H1 (cell line): ENCODE measurements at regions not wholly inside any gene's neighbourhood (a gene's known extent, or its start where the extent isn't known, plus 50 kb on each side); places are given as distances from the start of the nearest gene placed in this dataset.

Experiments
- CTCF ChIA-PET: fragments of 300-600 bp; sonication (Branson Sonifier 250); formaldehyde crosslinking; loops from one replicate; lab custom pipeline; 2021; ENCODE audit not compliant: partially characterized antibody; lab: Charles Lee
- POLR2A ChIA-PET: fragments of 300-600 bp; sonication (Branson Sonifier 250); formaldehyde crosslinking; loops from one replicate; lab custom pipeline; 2021; ENCODE audit warnings: inconsistent platforms; ENCODE audit not compliant: partially characterized antibody; lab: Charles Lee
- DNase-seq, 2 experiments: peaks; one replicate each; pipeline versions ENCODE4 v3.0.0 to v3.0.0-alpha.2; 2010 to 2022; ENCODE audit warnings: low spot score in 2 of 2, low read depth in 1 of 2, mixed read lengths in 1 of 2
- FAIRE-seq: peaks from 2 replicates; lab custom pipeline; 2011; peaks lifted over from hg19 to GRCh38; lab: Jason Lieb, UNC
- H2AFZ ChIP-seq: 2 replicates; pipeline ENCODE4 v1.8.1; 2012; ENCODE audit warnings: low read length, inconsistent platforms
- H2AK5ac ChIP-seq: 2 replicates; pipeline ENCODE4 v1.6.1; 2013; ENCODE audit warnings: low read depth, low read length
- H2BK120ac ChIP-seq: replicated peaks from 2 replicates; pipeline ENCODE3; 2013; ENCODE audit warnings: low read depth, low read length, inconsistent platforms
- H2BK12ac ChIP-seq: 2 replicates; pipeline ENCODE4 v1.6.1; 2013; ENCODE audit warnings: low read depth, low read length
- H2BK15ac ChIP-seq: 2 replicates; pipeline ENCODE4 v1.6.1; 2013; ENCODE audit warnings: low read length
- H2BK20ac ChIP-seq: 2 replicates; pipeline ENCODE4 v1.6.1; 2013; ENCODE audit warnings: low read length
- H2BK5ac ChIP-seq: 2 replicates; pipeline ENCODE4 v1.6.1; 2013; ENCODE audit warnings: low read depth, low read length
- H3K14ac ChIP-seq: 2 replicates; pipeline ENCODE4 v1.6.1; 2013; ENCODE audit warnings: inconsistent platforms; ENCODE audit not compliant: insufficient read length
- H3K18ac ChIP-seq: 2 replicates; pipeline ENCODE4 v1.6.1; 2013; ENCODE audit warnings: low read length; ENCODE audit errors: extremely low read depth
- H3K23ac ChIP-seq: 2 replicates; pipeline ENCODE4 v1.6.1; 2013; ENCODE audit warnings: inconsistent platforms; ENCODE audit not compliant: insufficient read length
- H3K23me2 ChIP-seq: 2 replicates; pipeline ENCODE4 v1.6.1; 2013; ENCODE audit warnings: low read depth, low read length
- H3K27ac ChIP-seq: 2 replicates; pipeline ENCODE4 v1.6.1; 2011; ENCODE audit warnings: low read depth, low read length, inconsistent platforms
- H3K27me3 ChIP-seq, 4 experiments: replicated peaks in 1 of 4; 1 replicate in 1 of 4; 2 replicates in 3 of 4; pipeline versions ENCODE4 v1.6.1 to v1.8.1; 2011 to 2013; ENCODE audit warnings: low read length in 3 of 4, mild to moderate bottlenecking in 3 of 4, inconsistent platforms in 2 of 4, mixed read lengths in 2 of 4, moderate library complexity in 1 of 4; ENCODE audit not compliant: control insufficient read depth in 3 of 4, insufficient read depth in 3 of 4; ENCODE audit errors: extremely low read depth in 1 of 4
- H3K36me3 ChIP-seq, 4 experiments: 2 replicates each; pipeline versions ENCODE4 v1.6.1 to v1.8.1; 2011 to 2013; ENCODE audit warnings: mild to moderate bottlenecking in 4 of 4, low read length in 3 of 4, moderate library complexity in 2 of 4, control low read depth in 1 of 4, inconsistent platforms in 1 of 4; ENCODE audit not compliant: insufficient read depth in 4 of 4, control insufficient read depth in 2 of 4
- H3K4ac ChIP-seq: replicated peaks from 2 replicates; pipeline ENCODE3; 2013; ENCODE audit warnings: low read length, low read depth, mixed read lengths, inconsistent platforms; ENCODE audit not compliant: insufficient read length
- H3K4me1 ChIP-seq, 4 experiments: replicated peaks in 1 of 4; 1 replicate in 1 of 4; 2 replicates in 3 of 4; pipeline versions ENCODE4 v1.6.1 to v1.8.1; 2011 to 2013; ENCODE audit warnings: low read length in 3 of 4, inconsistent platforms in 2 of 4, mixed read lengths in 1 of 4; ENCODE audit not compliant: insufficient read depth in 4 of 4, control insufficient read depth in 3 of 4
- H3K4me2 ChIP-seq, 2 experiments: 2 replicates each; pipeline versions ENCODE4 v1.6.1 to v1.8.1; 2011 to 2013; ENCODE audit warnings: low read depth in 2 of 2, low read length in 2 of 2, control low read depth in 1 of 2, inconsistent platforms in 1 of 2, mild to moderate bottlenecking in 1 of 2; ENCODE audit not compliant: insufficient read depth in 1 of 2
- H3K4me3 ChIP-seq, 4 experiments: fragments of 200-600, 300-600 bp in 1 of 4; sonication (generic), shearing (Covaris generic), sonication (Bioruptor Twin) in 1 of 4; 2 replicates each; pipeline versions ENCODE4 v1.5.1 to v1.8.1; 2011 to 2016; ENCODE audit warnings: low read length in 4 of 4, low read depth in 3 of 4, control low read depth in 2 of 4, inconsistent platforms in 2 of 4, mild to moderate bottlenecking in 2 of 4, mixed read lengths in 1 of 4, moderate library complexity in 1 of 4; ENCODE audit not compliant: insufficient read depth in 2 of 4; ENCODE audit errors: extremely low read depth in 1 of 4
- H3K56ac ChIP-seq: replicated peaks from 2 replicates; pipeline ENCODE3; 2013; ENCODE audit warnings: low read depth, mild to moderate bottlenecking, mixed read lengths, low read length, inconsistent platforms; ENCODE audit not compliant: insufficient read length
- H3K79me1 ChIP-seq: 2 replicates; pipeline ENCODE4 v1.6.1; 2013; ENCODE audit warnings: low read depth, low read length, control low read depth
- H3K79me2 ChIP-seq, 2 experiments: 2 replicates each; pipeline versions ENCODE4 v1.6.1 to v1.8.1; 2012 to 2013; ENCODE audit warnings: low read length in 2 of 2, mild to moderate bottlenecking in 2 of 2, inconsistent platforms in 1 of 2; ENCODE audit not compliant: insufficient read depth in 2 of 2, control insufficient read depth in 1 of 2
- H3K9ac ChIP-seq, 4 experiments: replicated peaks in 1 of 4; 1 replicate in 1 of 4; 2 replicates in 3 of 4; pipeline versions ENCODE4 v1.6.1 to v1.8.1; 2011 to 2013; ENCODE audit warnings: low read depth in 3 of 4, low read length in 3 of 4, control low read depth in 2 of 4, mild to moderate bottlenecking in 2 of 4, moderate library complexity in 2 of 4, inconsistent platforms in 1 of 4; ENCODE audit errors: extremely low read depth in 1 of 4
- H3K9me3 ChIP-seq, 2 experiments: 2 replicates each; pipeline versions ENCODE4 v1.6.1 to v1.8.1; 2012 to 2013; ENCODE audit warnings: mild to moderate bottlenecking in 2 of 2, moderate library complexity in 2 of 2, control low read depth in 1 of 2, inconsistent platforms in 1 of 2, low read depth in 1 of 2, low read length in 1 of 2, mixed read lengths in 1 of 2; ENCODE audit not compliant: insufficient read depth in 2 of 2
- H4K20me1 ChIP-seq, 2 experiments: replicated peaks in 1 of 2; 2 replicates each; pipeline versions ENCODE3 to v1.8.1; 2011 to 2013; ENCODE audit warnings: inconsistent platforms in 2 of 2, low read length in 2 of 2, mild to moderate bottlenecking in 1 of 2; ENCODE audit not compliant: insufficient read depth in 2 of 2, control insufficient read depth in 1 of 2
- H4K5ac ChIP-seq: 2 replicates; pipeline ENCODE4 v1.6.1; 2013; ENCODE audit warnings: low read length, low read depth, mixed read lengths, inconsistent platforms; ENCODE audit not compliant: insufficient read length
- H4K8ac ChIP-seq: 2 replicates; pipeline ENCODE4 v1.8.0; 2013; ENCODE audit warnings: mild to moderate bottlenecking, moderate library complexity, low read length, inconsistent platforms; ENCODE audit not compliant: insufficient read depth; ENCODE audit errors: extremely low read depth
- H4K91ac ChIP-seq: replicated peaks from 2 replicates; pipeline ENCODE3; 2013; ENCODE audit warnings: low read length, mixed read lengths, inconsistent platforms; ENCODE audit not compliant: insufficient read length
- ATF3 ChIP-seq: IDR thresholded peaks from 2 replicates; pipeline ENCODE4 v1.6.1; 2011; ENCODE audit warnings: low read depth, mild to moderate bottlenecking, low read length; ENCODE audit not compliant: insufficient read depth
- BACH1 ChIP-seq: IDR thresholded peaks from 2 replicates; pipeline ENCODE4 v1.6.1; 2012; ENCODE audit warnings: low read length, improper control_type of control experiment
- BCL11A ChIP-seq, 2 experiments: IDR thresholded peaks; one replicate each; pipeline ENCODE4 v1.6.1; 2011; ENCODE audit warnings: low read depth in 2 of 2, low read length in 2 of 2, mild to moderate bottlenecking in 2 of 2
- BRCA1 ChIP-seq: IDR thresholded peaks from 2 replicates; pipeline ENCODE4 v1.6.1; 2012; ENCODE audit warnings: low read depth, low read length, improper control_type of control experiment
- CHD2 ChIP-seq: IDR thresholded peaks from 2 replicates; pipeline ENCODE4 v1.6.1; 2012; ENCODE audit warnings: low read length, improper control_type of control experiment
- CTBP2 ChIP-seq: IDR thresholded peaks from 2 replicates; pipeline ENCODE4 v1.7.0; 2011; ENCODE audit warnings: borderline replicate concordance, mild to moderate bottlenecking, moderate library complexity, mixed read lengths, low read length; ENCODE audit not compliant: insufficient read depth, insufficient read length
- GTF2F1 ChIP-seq: IDR thresholded peaks from 2 replicates; pipeline ENCODE4 v1.6.1; 2012; ENCODE audit warnings: low read depth, low read length, improper control_type of control experiment, borderline replicate concordance
- JUND ChIP-seq: IDR thresholded peaks from 2 replicates; pipeline ENCODE4 v1.6.1; 2011; ENCODE audit warnings: mild to moderate bottlenecking, improper control_type of control experiment, low read length
- PHF8 ChIP-seq: fragments of 200-600 bp; sonication (generic); conservative IDR thresholded peaks from 2 replicates; pipeline ENCODE4 v1.7.1; 2012; ENCODE audit warnings: low read depth, mild to moderate bottlenecking, inconsistent platforms, low read length, moderate library complexity
- POLR2A ChIP-seq, 2 experiments: IDR thresholded peaks; 1 replicate in 1 of 2; 2 replicates in 1 of 2; pipeline ENCODE4 v1.6.1; 2011; ENCODE audit warnings: low read depth in 2 of 2, low read length in 2 of 2, mild to moderate bottlenecking in 2 of 2; ENCODE audit errors: control extremely low read depth in 1 of 2
- RXRA ChIP-seq: IDR thresholded peaks from 2 replicates; pipeline ENCODE4 v1.6.1; 2011; ENCODE audit warnings: low read depth, mild to moderate bottlenecking, low read length, moderate library complexity; ENCODE audit not compliant: insufficient read depth
- YY1 ChIP-seq: IDR thresholded peaks from 2 replicates; pipeline ENCODE4 v1.6.1; 2011; ENCODE audit warnings: low read depth, mild to moderate bottlenecking, low read length
- ZNF274 ChIP-seq: IDR thresholded peaks from 2 replicates; pipeline ENCODE4 v1.7.0; 2012; ENCODE audit warnings: low read length, borderline replicate concordance; ENCODE audit errors: extremely low read depth
- WGBS, 2 experiments: shearing (Covaris generic) in 1 of 2; methylation state at CpG; one replicate each; pipeline versions ENCODE4 v1.1.6 to v1.1.7; 2013 to 2015; ENCODE audit warnings: low lambda C conversion rate in 2 of 2, mixed read lengths in 2 of 2, inconsistent platforms in 1 of 2, low coverage in 1 of 2, missing lambda C conversion rate in 1 of 2; ENCODE audit not compliant: insufficient replicate concordance in 2 of 2, insufficient coverage in 1 of 2, insufficient read length in 1 of 2; ENCODE audit errors: extremely low coverage in 1 of 2, missing lambda C conversion rate in 1 of 2; 5-methylcytosine and 5-hydroxymethylcytosine counted together
- TF ChIP-seq, protein P1 (sequence below): IDR thresholded peaks from 2 replicates; pipeline ENCODE4 v1.6.1; 2012; ENCODE audit warnings: inconsistent platforms

DNA sequence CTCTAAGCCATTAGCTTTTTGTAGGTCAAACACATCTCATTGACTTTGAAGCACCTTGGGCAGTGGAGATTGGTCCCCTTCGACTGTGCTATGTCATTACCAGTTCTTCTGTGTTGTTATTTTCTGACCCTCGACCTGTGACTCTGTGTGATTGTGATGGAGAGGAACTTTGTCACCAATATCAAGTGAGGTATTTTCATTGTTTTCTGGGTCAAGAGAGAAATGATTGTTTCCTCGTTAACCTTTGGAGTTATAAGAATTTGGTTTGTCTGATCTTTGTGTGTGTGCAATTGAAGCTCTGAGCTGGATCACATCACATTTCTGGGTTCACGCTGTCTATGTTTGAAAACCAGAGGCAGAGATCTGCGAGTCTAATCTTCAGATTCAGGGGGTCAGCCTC, 432.2 kb upstream of the KLF6 start:
- H4K91ac ChIP-seq: no peak overlapping the region
- H2AK5ac ChIP-seq: no peak overlapping the region
- H2AFZ ChIP-seq: no peak overlapping the region
- H3K36me3 ChIP-seq: no peaks in the 10 kb centered on the region
- no peak overlapping the region for H3K4me2 ChIP-seq
- no peak overlapping the region for H2BK5ac ChIP-seq
- WGBS, 2 experiments: 86% methylated on average over 5 of the region's 5 CpGs; no CpG with 5 or more reads in 1 of the 2 experiments
- H3K4me3 ChIP-seq: no peak overlapping the region
- CTCF ChIA-PET: interaction anchor here (1.3 kb wide), 1 partner anchor 14 kb away, joined by 3 read pairs; no protein-coding TSS in a partner anchor
- POLR2A ChIA-PET: no interaction called here
- no peak for DNase-seq
- no peak overlapping the region for H3K56ac ChIP-seq
- no peak overlapping the region for H2BK120ac ChIP-seq
- no peaks in the 10 kb centered on the region for H3K23me2 ChIP-seq
- H3K4ac ChIP-seq: no peak overlapping the region
- no peak for TF ChIP-seq ATF3
- TF ChIP-seq JUND: no peak
- TF ChIP-seq GTF2F1: no peak
- TF ChIP-seq, protein P1, sequence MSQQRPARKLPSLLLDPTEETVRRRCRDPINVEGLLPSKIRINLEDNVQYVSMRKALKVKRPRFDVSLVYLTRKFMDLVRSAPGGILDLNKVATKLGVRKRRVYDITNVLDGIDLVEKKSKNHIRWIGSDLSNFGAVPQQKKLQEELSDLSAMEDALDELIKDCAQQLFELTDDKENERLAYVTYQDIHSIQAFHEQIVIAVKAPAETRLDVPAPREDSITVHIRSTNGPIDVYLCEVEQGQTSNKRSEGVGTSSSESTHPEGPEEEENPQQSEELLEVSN: no peak
- TF ChIP-seq CHD2: no peak
- no peak for TF ChIP-seq CTBP2
- TF ChIP-seq BRCA1: no peak
- TF ChIP-seq YY1: no peak
- no peak for TF ChIP-seq PHF8
- no peak for TF ChIP-seq ZNF274
- TF ChIP-seq BACH1: no peak
- no peak for TF ChIP-seq BCL11A (IDR thresholded peaks at IDR 0.05; ENCODE audit: low read depth in 2 of 2, low read length in 2 of 2)
- TF ChIP-seq POLR2A (IDR thresholded peaks at IDR 0.05; ENCODE audit: control extremely low read depth in 1 of 2, low read depth in 2 of 2, low read length in 2 of 2): no peak
- no peak for TF ChIP-seq RXRA
- TF ChIP-seq, all 59 proteins: peak for 0
- H3K79me2 ChIP-seq: no peaks in the 10 kb centered on the region
- H3K18ac ChIP-seq: no peak overlapping the region
- H4K8ac ChIP-seq: no peak overlapping the region
- no peaks in the 10 kb centered on the region for H3K79me1 ChIP-seq
- H4K5ac ChIP-seq: no peak overlapping the region
- no peaks in the 10 kb centered on the region for H3K27me3 ChIP-seq
- H3K4me1 ChIP-seq: peaks cover 0 to 10% (median 6%) of the 10 kb centered on the region in 4 experiments; a peak in 5 of 7 replicates
- H3K9ac ChIP-seq: no peak overlapping the region
- no peak overlapping the region for H2BK15ac ChIP-seq
- H4K20me1 ChIP-seq: no peaks in the 10 kb centered on the region
- no peak overlapping the region for H3K27ac ChIP-seq
- no peak overlapping the region for H3K23ac ChIP-seq
- H3K14ac ChIP-seq: no peak overlapping the region
- H2BK12ac ChIP-seq: no peak overlapping the region
- no peak overlapping the region for H2BK20ac ChIP-seq
- peak; percentile 32 for FAIRE-seq
- no peaks in the 10 kb centered on the region for H3K9me3 ChIP-seq
